HEK293 (cell line): ENCODE measurements at regions not wholly inside any gene's neighbourhood (a gene's known extent, or its start where the extent isn't known, plus 50 kb on each side); places are given as distances from the start of the nearest gene placed in this dataset.

Source experiments
- CTCF ChIA-PET: fragments of 350-600 bp; formaldehyde crosslinking; extraction: SDS; loops from one replicate; lab custom pipeline; 2021; ENCODE audit warnings: antibody characterized with exemption; lab: Yijun Ruan, JAX
- POLR2A ChIA-PET: fragments of 300-600 bp; formaldehyde crosslinking; extraction: SDS; loops from one replicate; lab custom pipeline; 2020; ENCODE audit warnings: antibody characterized with exemption, inconsistent platforms; lab: Yijun Ruan, JAX
- H3K27ac ChIP-seq: fragments of 200-500 bp; sonication (Bioruptor generic); 2 replicates; pipeline ENCODE4 v1.5.1; 2014; ENCODE audit warnings: low read depth, low read length, control low read depth, inconsistent platforms; ENCODE audit errors: extremely low read depth
- H3K36me3 ChIP-seq, 2 experiments: fragments of 200-500 bp in 1 of 2; sonication (Bioruptor generic) in 1 of 2; 1 replicate in 1 of 2; 2 replicates in 1 of 2; pipeline ENCODE4 v1.5.1; 2014 to 2017; ENCODE audit warnings: inconsistent platforms in 2 of 2, low read length in 2 of 2; ENCODE audit not compliant: control insufficient read depth in 2 of 2, insufficient read depth in 1 of 2
- H3K4me1 ChIP-seq: fragments of 200-500 bp; sonication (Bioruptor generic); 2 replicates; pipeline ENCODE4 v1.5.1; 2014; ENCODE audit warnings: mild to moderate bottlenecking, low read length, inconsistent platforms; ENCODE audit not compliant: control insufficient read depth, insufficient read depth
- H3K4me3 ChIP-seq: 2 replicates; pipeline ENCODE4 v1.5.1; 2011; ENCODE audit warnings: low read depth, mild to moderate bottlenecking, control low read depth, low read length, moderate library complexity
- H3K9me3 ChIP-seq: fragments of 200-500 bp; sonication (Bioruptor generic); 2 replicates; pipeline ENCODE4 v1.5.1; 2014; ENCODE audit warnings: low read depth, low read length, inconsistent platforms; ENCODE audit not compliant: control insufficient read depth, insufficient read depth
- HOXC10 ChIP-seq: sonication (generic); formaldehyde crosslinking; IDR thresholded peaks from 2 replicates; pipeline ENCODE4 v1.8.1; 2023; ENCODE audit warnings: mild to moderate bottlenecking, missing genetic modification reagents
- KLF10 ChIP-seq: fragments of 450-650 bp; IDR thresholded peaks from 2 replicates; pipeline ENCODE4 v1.5.1; 2018; ENCODE audit warnings: missing biosample characterization, mild to moderate bottlenecking, missing genetic modification characterization
- PRDM1 ChIP-seq: fragments of 450-650 bp; formaldehyde crosslinking; IDR thresholded peaks from 2 replicates; pipeline ENCODE4; 2016; ENCODE audit warnings: missing biosample characterization, missing genetic modification characterization
- ZFP37 ChIP-seq: fragments of 450-650 bp; formaldehyde crosslinking; IDR thresholded peaks from 2 replicates; pipeline ENCODE4 v1.5.1; 2016; ENCODE audit warnings: missing biosample characterization, missing genetic modification characterization
- ZNF132 ChIP-seq: fragments of 450-650 bp; formaldehyde crosslinking; IDR thresholded peaks from 2 replicates; pipeline ENCODE4 v1.5.1; 2017; ENCODE audit warnings: missing biosample characterization, missing genetic modification characterization, borderline replicate concordance
- ZNF133 ChIP-seq: fragments of 450-650 bp; formaldehyde crosslinking; IDR thresholded peaks from 2 replicates; pipeline ENCODE4 v1.5.1; 2016; ENCODE audit warnings: missing biosample characterization, missing genetic modification characterization
- ZNF37A ChIP-seq: fragments of 450-650 bp; IDR thresholded peaks from 2 replicates; pipeline ENCODE4 v1.5.1; 2018; ENCODE audit warnings: missing biosample characterization, missing genetic modification characterization
- ZNF548 ChIP-seq: fragments of 450-650 bp; formaldehyde crosslinking; IDR thresholded peaks from 2 replicates; pipeline ENCODE4 v1.5.1; 2016; ENCODE audit warnings: missing biosample characterization, missing genetic modification characterization
- ZNF549 ChIP-seq: fragments of 450-650 bp; IDR thresholded peaks from 2 replicates; pipeline ENCODE4 v1.5.1; 2018; ENCODE audit warnings: missing biosample characterization, missing genetic modification characterization, mild to moderate bottlenecking, inconsistent platforms, moderate library complexity
- ZNF555 ChIP-seq: fragments of 450-650 bp; formaldehyde crosslinking; conservative IDR thresholded peaks from 2 replicates; pipeline ENCODE4 v1.5.1; 2017; ENCODE audit warnings: missing biosample characterization, mild to moderate bottlenecking, missing genetic modification characterization, inconsistent platforms
- ZNF561 ChIP-seq: fragments of 450-650 bp; IDR thresholded peaks from 2 replicates; pipeline ENCODE4 v1.5.1; 2018; ENCODE audit warnings: missing biosample characterization, missing genetic modification characterization, borderline replicate concordance
- ZNF571 ChIP-seq: fragments of 450-650 bp; formaldehyde crosslinking; IDR thresholded peaks from 2 replicates; pipeline ENCODE4 v1.5.0; 2017; ENCODE audit warnings: missing biosample characterization, missing genetic modification characterization
- ZNF596 ChIP-seq: fragments of 450-650 bp; IDR thresholded peaks from 2 replicates; pipeline ENCODE4 v1.5.0; 2018; ENCODE audit warnings: missing biosample characterization, mild to moderate bottlenecking, missing genetic modification characterization, moderate library complexity
- ZNF626 ChIP-seq: fragments of 450-650 bp; sonication (Bioruptor Pico); formaldehyde crosslinking; IDR thresholded peaks from 2 replicates; pipeline ENCODE4 v1.5.1; 2018; ENCODE audit warnings: missing biosample characterization, missing genetic modification characterization, inconsistent platforms
- ZNF664 ChIP-seq: fragments of 450-650 bp; formaldehyde crosslinking; IDR thresholded peaks from 2 replicates; pipeline ENCODE4 v1.5.1; 2016; ENCODE audit warnings: missing biosample characterization, missing genetic modification characterization
- ZNF785 ChIP-seq: fragments of 450-650 bp; formaldehyde crosslinking; IDR thresholded peaks from 2 replicates; pipeline ENCODE4 v1.5.1; 2016; ENCODE audit warnings: missing biosample characterization, missing genetic modification characterization
- ZNF843 ChIP-seq: fragments of 450-650 bp; formaldehyde crosslinking; IDR thresholded peaks from 2 replicates; pipeline ENCODE4 v1.5.1; 2016; ENCODE audit warnings: missing biosample characterization, missing genetic modification characterization
- TF ChIP-seq, protein P1 (sequence below): fragments of 450-650 bp; formaldehyde crosslinking; IDR thresholded peaks from 2 replicates; pipeline ENCODE4 v1.5.1; 2016; ENCODE audit warnings: missing biosample characterization, missing genetic modification characterization
- TF ChIP-seq, protein P2 (sequence below): fragments of 450-650 bp; formaldehyde crosslinking; IDR thresholded peaks from 2 replicates; pipeline ENCODE4 v1.5.1; 2016; ENCODE audit warnings: missing biosample characterization, missing genetic modification characterization, low read depth
- TF ChIP-seq, protein P3 (sequence below): IDR thresholded peaks from 2 replicates; pipeline ENCODE4 v1.6.1; 2011; ENCODE audit warnings: mild to moderate bottlenecking, low read depth, low read length, borderline replicate concordance

- TF ChIP-seq, protein P1, sequence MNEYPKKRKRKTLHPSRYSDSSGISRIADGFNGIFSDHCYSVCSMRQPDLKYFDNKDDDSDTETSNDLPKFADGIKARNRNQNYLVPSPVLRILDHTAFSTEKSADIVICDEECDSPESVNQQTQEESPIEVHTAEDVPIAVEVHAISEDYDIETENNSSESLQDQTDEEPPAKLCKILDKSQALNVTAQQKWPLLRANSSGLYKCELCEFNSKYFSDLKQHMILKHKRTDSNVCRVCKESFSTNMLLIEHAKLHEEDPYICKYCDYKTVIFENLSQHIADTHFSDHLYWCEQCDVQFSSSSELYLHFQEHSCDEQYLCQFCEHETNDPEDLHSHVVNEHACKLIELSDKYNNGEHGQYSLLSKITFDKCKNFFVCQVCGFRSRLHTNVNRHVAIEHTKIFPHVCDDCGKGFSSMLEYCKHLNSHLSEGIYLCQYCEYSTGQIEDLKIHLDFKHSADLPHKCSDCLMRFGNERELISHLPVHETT (tag by site-specific recombination): no peak
- TF ChIP-seq KLF10 (tag by site-specific recombination): peak; percentile 54
- TF ChIP-seq, protein P2, sequence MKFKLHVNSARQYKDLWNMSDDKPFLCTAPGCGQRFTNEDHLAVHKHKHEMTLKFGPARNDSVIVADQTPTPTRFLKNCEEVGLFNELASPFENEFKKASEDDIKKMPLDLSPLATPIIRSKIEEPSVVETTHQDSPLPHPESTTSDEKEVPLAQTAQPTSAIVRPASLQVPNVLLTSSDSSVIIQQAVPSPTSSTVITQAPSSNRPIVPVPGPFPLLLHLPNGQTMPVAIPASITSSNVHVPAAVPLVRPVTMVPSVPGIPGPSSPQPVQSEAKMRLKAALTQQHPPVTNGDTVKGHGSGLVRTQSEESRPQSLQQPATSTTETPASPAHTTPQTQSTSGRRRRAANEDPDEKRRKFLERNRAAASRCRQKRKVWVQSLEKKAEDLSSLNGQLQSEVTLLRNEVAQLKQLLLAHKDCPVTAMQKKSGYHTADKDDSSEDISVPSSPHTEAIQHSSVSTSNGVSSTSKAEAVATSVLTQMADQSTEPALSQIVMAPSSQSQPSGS (tag by site-specific recombination): no peak
- TF ChIP-seq ZFP37 (tag by site-specific recombination): peak; percentile 22; the same call in 1 of the 2 replicates
Observed at GRCh38 chr14:55807053-55807880, 227.3 kb downstream of the KTN1 start (continued).

- peaks cover 5% of the 10 kb centered on the region for H3K4me1 ChIP-seq
- POLR2A ChIA-PET: no interaction called here
- peak overlapping the region; percentile 14; the same call in 1 of the 2 replicates for H3K27ac ChIP-seq
Observed at GRCh38 chr14:55807881-55808379, 227.9 kb downstream of the KTN1 start.

GRCh38 chr14:55813630-55814029 is 233.6 kb downstream of the KTN1 start:
- Histone ChIP-seq H3K27ac (no peak overlapping the region), H3K36me3 (no peaks in the 10 kb centered on the region), H3K9me3 (no peaks in the 10 kb centered on the region), H3K4me3 (no peak overlapping the region), H3K4me1 (no peaks in the 10 kb centered on the region)
- POLR2A ChIA-PET: no interaction called here
- CTCF ChIA-PET: no interaction called here
- TF ChIP-seq ZNF555 (tag by site-specific recombination): no peak
- TF ChIP-seq ZNF571 (tag by site-specific recombination): no peak

More at GRCh38 chr14:55807881-55808379, 227.9 kb downstream of the KTN1 start:
- no peaks in the 10 kb centered on the region for H3K36me3 ChIP-seq
- CTCF ChIA-PET: interaction anchor here (0.6 kb wide), 1 partner anchor 388 kb away, joined by 3 read pairs; no protein-coding TSS in a partner anchor
- no peaks in the 10 kb centered on the region for H3K9me3 ChIP-seq
- TF ChIP-seq ZNF133: no peak
- TF ChIP-seq ZNF549 (tag by site-specific recombination): no peak
- TF ChIP-seq HOXC10 (CRISPR knock-in tag): no peak
- no peak for TF ChIP-seq ZNF132 (tag by site-specific recombination)
- no peak for TF ChIP-seq ZNF561
- TF ChIP-seq ZNF37A (tag by site-specific recombination): no peak
- TF ChIP-seq ZNF664: no peak
- TF ChIP-seq, protein P3, sequence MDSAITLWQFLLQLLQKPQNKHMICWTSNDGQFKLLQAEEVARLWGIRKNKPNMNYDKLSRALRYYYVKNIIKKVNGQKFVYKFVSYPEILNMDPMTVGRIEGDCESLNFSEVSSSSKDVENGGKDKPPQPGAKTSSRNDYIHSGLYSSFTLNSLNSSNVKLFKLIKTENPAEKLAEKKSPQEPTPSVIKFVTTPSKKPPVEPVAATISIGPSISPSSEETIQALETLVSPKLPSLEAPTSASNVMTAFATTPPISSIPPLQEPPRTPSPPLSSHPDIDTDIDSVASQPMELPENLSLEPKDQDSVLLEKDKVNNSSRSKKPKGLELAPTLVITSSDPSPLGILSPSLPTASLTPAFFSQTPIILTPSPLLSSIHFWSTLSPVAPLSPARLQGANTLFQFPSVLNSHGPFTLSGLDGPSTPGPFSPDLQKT: no peak
- TF ChIP-seq ZNF785 (tag by site-specific recombination): no peak
- TF ChIP-seq ZNF596 (tag by site-specific recombination): no peak
- TF ChIP-seq ZNF548 (tag by site-specific recombination): no peak
- no peak for TF ChIP-seq ZNF843 (tag by site-specific recombination)
- no peak for TF ChIP-seq PRDM1 (tag by site-specific recombination)
- TF ChIP-seq ZNF626: no peak
- no peak overlapping the region for H3K4me3 ChIP-seq
